H9 (cell line): ENCODE measurements at regions not wholly inside any gene's neighbourhood (a gene's known extent, or its start where the extent isn't known, plus 50 kb on each side); places are given as distances from the start of the nearest gene placed in this dataset.
A peak's percentile ranks its signal among the peaks of the same experiment; 100 is the strongest.

Experiments
- DNase-seq: peaks from one replicate; pipeline ENCODE4 v3.0.0-alpha.2; 2017
- H2AFZ ChIP-seq: one replicate; pipeline ENCODE4 v1.6.1; 2013; ENCODE audit warnings: mild to moderate bottlenecking, low read length, control low read depth, moderate library complexity
- H2AK5ac ChIP-seq: 2 replicates; pipeline ENCODE4 v1.6.1; 2013; ENCODE audit warnings: low read length, control low read depth, mixed read lengths; ENCODE audit not compliant: insufficient read length
- H2BK120ac ChIP-seq: one replicate; pipeline ENCODE4 v1.6.1; 2013; ENCODE audit warnings: low read depth, mild to moderate bottlenecking, low read length, control low read depth, inconsistent platforms; ENCODE audit not compliant: poor library complexity, severe bottlenecking
- H2BK12ac ChIP-seq: 2 replicates; pipeline ENCODE4 v1.6.1; 2013; ENCODE audit warnings: low read length, control low read depth, mixed read lengths, low read depth; ENCODE audit not compliant: insufficient read length
- H2BK15ac ChIP-seq: 2 replicates; pipeline ENCODE4 v1.6.1; 2013; ENCODE audit warnings: low read depth, low read length, control low read depth
- H2BK20ac ChIP-seq: one replicate; pipeline ENCODE4 v1.6.1; 2013; ENCODE audit warnings: low read depth, mild to moderate bottlenecking, low read length, control low read depth, inconsistent platforms; ENCODE audit not compliant: poor library complexity, severe bottlenecking
- H2BK5ac ChIP-seq: 2 replicates; pipeline ENCODE4 v1.6.1; 2013; ENCODE audit warnings: low read length, control low read depth, mixed read lengths; ENCODE audit not compliant: insufficient read length
- H3K14ac ChIP-seq: 2 replicates; pipeline ENCODE4 v1.6.1; 2013; ENCODE audit warnings: low read length, control low read depth; ENCODE audit not compliant: insufficient read depth
- H3K18ac ChIP-seq: 2 replicates; pipeline ENCODE4 v1.6.1; 2013; ENCODE audit warnings: low read depth, mild to moderate bottlenecking, mixed read lengths, low read length, control low read depth; ENCODE audit not compliant: insufficient read length
- H3K23ac ChIP-seq: 2 replicates; pipeline ENCODE4 v1.6.1; 2013; ENCODE audit warnings: low read length, control low read depth, mixed read lengths, low read depth; ENCODE audit not compliant: insufficient read length
- H3K23me2 ChIP-seq: 2 replicates; pipeline ENCODE4 v1.6.1; 2013; ENCODE audit warnings: low read depth, mild to moderate bottlenecking, mixed read lengths, low read length, control low read depth; ENCODE audit not compliant: insufficient read length, poor library complexity, severe bottlenecking
- H3K27ac ChIP-seq: 2 replicates; pipeline ENCODE4 v1.5.1; 2013; ENCODE audit warnings: low read length, control low read depth, mixed read lengths, low read depth; ENCODE audit not compliant: insufficient read length
- H3K27me3 ChIP-seq: 2 replicates; pipeline ENCODE4 v1.6.1; 2013; ENCODE audit warnings: low read length, control low read depth, inconsistent platforms; ENCODE audit not compliant: insufficient read depth
- H3K4ac ChIP-seq: 2 replicates; pipeline ENCODE4 v1.6.1; 2013; ENCODE audit warnings: low read depth, mild to moderate bottlenecking, control low read depth, inconsistent platforms, low read length, moderate library complexity
- H3K4me1 ChIP-seq: 2 replicates; pipeline ENCODE4 v1.6.1; 2013; ENCODE audit warnings: low read length, control low read depth, inconsistent platforms; ENCODE audit not compliant: insufficient read depth
- H3K4me2 ChIP-seq: 2 replicates; pipeline ENCODE4 v1.6.1; 2013; ENCODE audit warnings: low read length, control low read depth, mixed read lengths; ENCODE audit not compliant: insufficient read length, insufficient read depth
- H3K56ac ChIP-seq: 2 replicates; pipeline ENCODE4 v1.6.1; 2013; ENCODE audit warnings: low read depth, mild to moderate bottlenecking, mixed read lengths, low read length, control low read depth; ENCODE audit not compliant: insufficient read length
- H3K79me1 ChIP-seq: 2 replicates; pipeline ENCODE4 v1.6.1; 2013; ENCODE audit warnings: low read depth, mild to moderate bottlenecking, moderate library complexity, low read length, control low read depth, inconsistent platforms; ENCODE audit not compliant: insufficient read depth, poor library complexity, severe bottlenecking
- H3K79me2 ChIP-seq: 2 replicates; pipeline ENCODE4 v1.6.1; 2013; ENCODE audit warnings: low read length, control low read depth, inconsistent platforms; ENCODE audit not compliant: insufficient read depth
- H3K9ac ChIP-seq: 2 replicates; pipeline ENCODE4 v1.6.1; 2013; ENCODE audit warnings: low read length, control low read depth, mixed read lengths; ENCODE audit not compliant: insufficient read length; ENCODE audit errors: extremely low read depth
- H3K9me3 ChIP-seq: one replicate; pipeline ENCODE4 v1.6.1; 2013; ENCODE audit warnings: low read depth, low read length, inconsistent platforms; ENCODE audit not compliant: control insufficient read depth
- H3T11ph ChIP-seq: one replicate; pipeline ENCODE4 v1.6.1; 2013; ENCODE audit warnings: mild to moderate bottlenecking, low read length, control low read depth, inconsistent platforms
- H4K20me1 ChIP-seq: one replicate; pipeline ENCODE4 v1.6.1; 2013; ENCODE audit not compliant: control insufficient read depth, insufficient read length, insufficient read depth
- H4K5ac ChIP-seq: 2 replicates; pipeline ENCODE4 v1.6.1; 2013; ENCODE audit warnings: low read depth, mild to moderate bottlenecking, mixed read lengths, low read length, control low read depth; ENCODE audit not compliant: insufficient read length
- H4K8ac ChIP-seq: replicated peaks from 2 replicates; pipeline ENCODE4 v1.6.1; 2013; ENCODE audit warnings: low read length, control low read depth, mixed read lengths, low read depth; ENCODE audit not compliant: insufficient read length
- H4K91ac ChIP-seq: 2 replicates; pipeline ENCODE4 v1.6.1; 2013; ENCODE audit warnings: low read depth, mild to moderate bottlenecking, moderate library complexity, mixed read lengths, low read length, control low read depth; ENCODE audit not compliant: insufficient read length
- H3K27ac Mint-ChIP-seq, 3 experiments: 2 replicates in 2 of 3; 3 replicates in 1 of 3; pipeline ENCODE4 v1.8.0; 2020 to 2021; ENCODE audit warnings: mixed read lengths in 3 of 3, mild to moderate bottlenecking in 1 of 3, moderate library complexity in 1 of 3
- H3K27me3 Mint-ChIP-seq: 2 replicates; pipeline ENCODE4 v1.8.0; 2021; ENCODE audit warnings: low read depth, mild to moderate bottlenecking, moderate library complexity, mixed read lengths
- H3K36me3 Mint-ChIP-seq, 3 experiments: 2 replicates in 2 of 3; 3 replicates in 1 of 3; pipeline ENCODE4 v1.8.0; 2020 to 2021; ENCODE audit warnings: low read depth in 3 of 3, mixed read lengths in 3 of 3; ENCODE audit not compliant: insufficient read depth in 1 of 3
- H3K4me1 Mint-ChIP-seq, 2 experiments: 2 replicates each; pipeline ENCODE4 v1.8.0; 2020; ENCODE audit warnings: mixed read lengths in 2 of 2
- H3K4me3 Mint-ChIP-seq, 2 experiments: 2 replicates in 1 of 2; 3 replicates in 1 of 2; pipeline ENCODE4 v1.8.0; 2020 to 2021; ENCODE audit warnings: mild to moderate bottlenecking in 2 of 2, mixed read lengths in 2 of 2, moderate library complexity in 1 of 2
- H3K9me3 Mint-ChIP-seq, 2 experiments: 2 replicates in 1 of 2; 3 replicates in 1 of 2; pipeline ENCODE4 v1.8.0; 2020; ENCODE audit warnings: mild to moderate bottlenecking in 2 of 2, mixed read lengths in 2 of 2, moderate library complexity in 1 of 2
- CTCF ChIP-seq: fragments of 200-600 bp; sonication (generic); conservative IDR thresholded peaks from 3 replicates; pipeline ENCODE4 v1.8.0; 2021; ENCODE audit warnings: antibody characterized with exemption, mild to moderate bottlenecking
- WGBS: extraction: QIAGEN DNeasy Blood & Tissue Kit; methylation state at CpG from one replicate; pipeline ENCODE4 v1.1.7; 2013; ENCODE audit warnings: missing lambda C conversion rate, low lambda C conversion rate, mixed read lengths; ENCODE audit not compliant: insufficient read length; ENCODE audit errors: extremely low coverage; 5-methylcytosine and 5-hydroxymethylcytosine counted together

- Histone ChIP-seq H3K4me2 (peak overlapping the region; percentile 28), H3K4me1 (peaks cover 2% of the 10 kb centered on the region; the same call in 1 of the 2 replicates), H3K27ac (no peak overlapping the region), H2AFZ (no peak overlapping the region), H3K14ac (no peak overlapping the region), H4K91ac (no peak overlapping the region), H3K79me1 (no peaks in the 10 kb centered on the region), H3K23me2 (peaks cover 2% of the 10 kb centered on the region), H3T11ph (no peak overlapping the region), H2BK12ac (no peak overlapping the region), H2BK20ac (no peak overlapping the region), H4K5ac (no peak overlapping the region), H2BK15ac (no peak overlapping the region), H3K18ac (no peak overlapping the region), H3K23ac (no peak overlapping the region), H3K79me2 (no peaks in the 10 kb centered on the region), H4K8ac (no peak overlapping the region), H2AK5ac (no peak overlapping the region), H2BK5ac (no peak overlapping the region), H3K9ac (no peak overlapping the region), H4K20me1 (no peaks in the 10 kb centered on the region), H3K4ac (no peak overlapping the region), H2BK120ac (no peak overlapping the region), H3K56ac (no peak overlapping the region), H3K27me3 (no peaks in the 10 kb centered on the region), H3K9me3 (no peaks in the 10 kb centered on the region)
- peak; percentile 83 for DNase-seq
- Mint-ChIP-seq H3K36me3 (peaks cover 0 to 6% (median 0%) of the 10 kb centered on the region in 3 experiments; a peak in 1 of 7 replicates), H3K27me3 (no peaks in the 10 kb centered on the region), H3K4me1 (peaks cover 12 to 21% of the 10 kb centered on the region in 2 experiments), H3K27ac (peak overlapping the region; percentile 80 to 91 (median 81); a peak in 4 of 7 replicates), H3K4me3 (peak overlapping the region; percentile 44 to 52; a peak in 2 of 5 replicates), H3K9me3 (peaks cover 0 to 4% of the 10 kb centered on the region in 2 experiments; a peak in 1 of 5 replicates)
- WGBS = no CpG with 5 or more reads among the region's 6 CpGs
- TF ChIP-seq CTCF = no peak
Observed at GRCh38 chr2:82013641-82014040, 1709.1 kb upstream of the LRRTM1 start.
